ENCODE measurements at regions not wholly inside any gene's neighbourhood (a gene's known extent, or its start where the extent isn't known, plus 50 kb on each side); places are given as distances from the start of the nearest gene placed in this dataset.

DNA sequence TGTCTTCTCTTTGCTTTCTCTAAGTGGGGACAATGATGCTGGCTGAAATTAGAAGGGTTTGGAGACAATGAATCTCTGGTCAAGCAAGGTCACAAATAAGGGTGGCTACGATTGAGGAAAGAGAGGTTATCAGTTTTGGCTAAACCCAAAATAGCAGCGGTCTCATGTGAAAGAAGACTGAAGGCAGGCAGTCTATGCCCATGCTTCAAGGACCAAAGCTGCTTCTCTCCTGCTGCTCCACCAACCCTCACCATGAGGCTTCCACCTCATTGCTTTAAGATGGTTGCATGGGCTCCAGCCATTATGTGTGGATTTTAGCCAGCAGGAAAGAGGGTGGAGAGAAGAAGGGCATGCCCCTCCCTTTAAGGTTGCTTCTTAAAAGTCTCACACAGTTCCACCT is 114.1 kb upstream of the TRIM2 start:
- no peak for TF ChIP-seq CTCF (conservative IDR thresholded peaks at IDR 0.05 in 1 of 2, IDR thresholded peaks at IDR 0.05 in 1 of 2; ENCODE audit: extremely low read depth in 1 of 2, insufficient read depth in 1 of 2, low read depth in 1 of 2, low read length in 2 of 2)
- no peak for TF ChIP-seq EZH2 (IDR thresholded peaks at IDR 0.05; ENCODE audit: borderline replicate concordance, low read length)

Data from mammary epithelial cell (primary cell).